ENCODE measurements at regions not wholly inside any gene's neighbourhood (a gene's known extent, or its start where the extent isn't known, plus 50 kb on each side); places are given as distances from the start of the nearest gene placed in this dataset.
A peak's percentile ranks its signal among the peaks of the same experiment; 100 is the strongest.

DNA sequence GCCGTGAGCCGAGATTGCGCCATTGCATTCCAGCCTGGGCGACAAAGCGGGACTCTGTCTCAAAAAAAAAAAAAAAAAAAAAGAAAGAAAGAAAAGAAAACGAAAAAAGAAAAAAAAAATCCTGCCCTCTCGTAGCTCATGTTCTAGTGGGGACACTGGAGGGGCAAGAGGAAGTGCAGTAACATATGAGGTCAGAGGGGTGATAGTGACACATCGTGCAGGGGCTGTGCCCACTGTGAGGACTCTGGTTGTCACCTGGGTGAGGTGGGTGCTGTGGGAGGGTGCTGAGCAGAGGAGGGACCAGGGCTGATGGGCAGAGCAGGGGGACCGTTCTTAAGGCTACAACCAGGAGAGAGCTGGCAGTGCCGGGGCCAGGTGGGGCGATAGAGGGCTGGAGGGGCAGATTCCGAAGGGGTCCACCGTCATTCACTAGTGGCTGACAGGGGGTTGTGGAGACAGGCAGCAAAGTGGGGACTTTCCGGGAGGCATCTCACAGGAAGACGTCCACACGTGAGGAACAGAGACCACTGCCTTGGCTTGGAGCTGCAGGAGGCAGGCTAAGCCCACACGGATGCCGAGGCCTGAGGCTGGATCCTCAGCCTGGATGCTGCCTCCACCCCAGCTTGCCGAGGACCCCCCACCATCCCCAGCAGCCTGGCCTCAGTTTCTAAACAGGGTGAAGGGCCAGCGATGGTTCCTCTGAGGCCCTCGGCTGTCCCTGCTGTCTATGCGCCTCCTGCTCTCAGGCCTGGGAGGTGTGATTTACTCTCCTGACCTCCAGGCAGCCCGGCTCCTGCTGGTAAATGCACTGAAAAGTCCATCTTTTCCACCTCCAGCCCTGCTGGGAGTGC, 154.3 kb upstream of the IQSEC1 start:
- Histone ChIP-seq H3K36me3 (ENCODE audit: control insufficient read depth in 2 of 3, insufficient read depth in 3 of 3, low read length in 3 of 3) (no peaks in the 10 kb centered on the region), H3K4me1 (ENCODE audit: control insufficient read depth in 2 of 3, insufficient read depth in 2 of 3, low read depth in 1 of 3, low read length in 3 of 3) (no peaks in the 10 kb centered on the region), H3K27ac (ENCODE audit: low read depth in 2 of 2, low read length in 2 of 2) (no peak overlapping the region), H3K9me3 (ENCODE audit: control insufficient read depth in 2 of 3, insufficient read depth in 1 of 3, low read length in 3 of 3) (no peaks in the 10 kb centered on the region), H3K9ac (ENCODE audit: low read length in 3 of 3) (no peak overlapping the region), H3K27me3 (ENCODE audit: control insufficient read depth, insufficient read depth, low read length) (no peaks in the 10 kb centered on the region), H3K4me3 (ENCODE audit: low read length in 3 of 3) (no peak overlapping the region)
- intact Hi-C loops (cut with DNase I), result no loop called here
- DNase-seq (peak in 1 of 5 donors; percentile 58), FAIRE-seq (no peak)
- TF ChIP-seq CTCF (IDR thresholded peaks at IDR 0.05; ENCODE audit: borderline replicate concordance, extremely low read depth, insufficient read depth), result no peak

DNA sequence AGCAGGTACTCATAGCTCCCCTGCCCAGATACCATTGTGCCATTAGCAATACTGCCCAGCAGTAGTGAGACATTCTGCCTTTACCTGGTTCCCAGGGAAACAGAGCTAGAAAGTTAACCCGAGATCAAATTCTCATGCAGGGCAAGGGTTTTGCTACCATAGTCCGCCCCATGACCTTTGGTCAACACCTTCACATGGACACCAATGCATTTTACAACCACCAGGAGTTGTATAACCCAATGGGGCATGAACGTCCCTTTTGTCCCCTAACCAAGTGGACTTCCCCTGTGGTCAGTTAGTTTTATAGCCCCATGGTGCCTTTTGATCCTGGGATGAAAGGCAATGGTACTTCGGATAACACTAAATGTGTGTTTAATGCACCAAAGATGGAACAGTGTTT, 151.7 kb upstream of the IQSEC1 start:
- no peak overlapping the region for H3K9ac ChIP-seq (ENCODE audit: low read length in 3 of 3)
- no peaks in the 10 kb centered on the region for H3K27me3 ChIP-seq (ENCODE audit: control insufficient read depth, insufficient read depth, low read length)
- intact Hi-C loops (cut with DNase I), result no loop called here
- no peaks in the 10 kb centered on the region for H3K36me3 ChIP-seq (ENCODE audit: control insufficient read depth in 2 of 3, insufficient read depth in 3 of 3, low read length in 3 of 3)
- TF ChIP-seq CTCF (IDR thresholded peaks at IDR 0.05; ENCODE audit: borderline replicate concordance, extremely low read depth, insufficient read depth), result no peak
- no peak overlapping the region for H3K27ac ChIP-seq (ENCODE audit: low read depth in 2 of 2, low read length in 2 of 2)
- H3K9me3 ChIP-seq (ENCODE audit: control insufficient read depth in 2 of 3, insufficient read depth in 1 of 3, low read length in 3 of 3), result no peaks in the 10 kb centered on the region
- DNase-seq (no peak), FAIRE-seq (no peak)
- no peaks in the 10 kb centered on the region for H3K4me1 ChIP-seq (ENCODE audit: control insufficient read depth in 2 of 3, insufficient read depth in 2 of 3, low read depth in 1 of 3, low read length in 3 of 3)
- no peak overlapping the region for H3K4me3 ChIP-seq (ENCODE audit: low read length in 3 of 3)

- Histone ChIP-seq H3K27ac (ENCODE audit: low read depth in 2 of 2, low read length in 2 of 2) (no peak overlapping the region), H3K27me3 (ENCODE audit: control insufficient read depth, insufficient read depth, low read length) (no peaks in the 10 kb centered on the region), H3K4me3 (ENCODE audit: low read length in 3 of 3) (no peak overlapping the region), H3K36me3 (ENCODE audit: control insufficient read depth in 2 of 3, insufficient read depth in 3 of 3, low read length in 3 of 3) (no peaks in the 10 kb centered on the region), H3K4me1 (ENCODE audit: control insufficient read depth in 2 of 3, insufficient read depth in 2 of 3, low read depth in 1 of 3, low read length in 3 of 3) (no peaks in the 10 kb centered on the region), H3K9ac (ENCODE audit: low read length in 3 of 3) (no peak overlapping the region), H3K9me3 (ENCODE audit: control insufficient read depth in 2 of 3, insufficient read depth in 1 of 3, low read length in 3 of 3) (no peaks in the 10 kb centered on the region)
- FAIRE-seq (no peak), DNase-seq (peak in 1 of 5 donors; percentile 36)
- intact Hi-C loops (cut with DNase I), result no loop called here
- TF ChIP-seq CTCF (IDR thresholded peaks at IDR 0.05; ENCODE audit: borderline replicate concordance, extremely low read depth, insufficient read depth), result no peak
Observed at GRCh38 chr3:13223574-13224237, 150.5 kb upstream of the IQSEC1 start.
